HFFc6 (cell line): ENCODE measurements at regions not wholly inside any gene's neighbourhood (a gene's known extent, or its start where the extent isn't known, plus 50 kb on each side); places are given as distances from the start of the nearest gene placed in this dataset.

ENCODE experiments used
- DNase-seq: peaks from one replicate; pipeline ENCODE4 v3.0.0-alpha.2; 2018
- H3K27ac Mint-ChIP-seq: 2 replicates; pipeline ENCODE4 v1.8.0; 2020; ENCODE audit warnings: mild to moderate bottlenecking, mixed read lengths
- H3K27me3 Mint-ChIP-seq: 2 replicates; pipeline ENCODE4 v1.8.0; 2021; ENCODE audit warnings: mild to moderate bottlenecking, moderate library complexity, mixed read lengths; ENCODE audit not compliant: insufficient read depth
- H3K36me3 Mint-ChIP-seq: 2 replicates; pipeline ENCODE4 v1.8.0; 2021; ENCODE audit warnings: low read depth, mixed read lengths
- H3K4me1 Mint-ChIP-seq: 2 replicates; pipeline ENCODE4 v1.8.0; 2020; ENCODE audit warnings: low read depth, mixed read lengths
- H3K4me3 Mint-ChIP-seq: 2 replicates; pipeline ENCODE4 v1.8.0; 2020; ENCODE audit warnings: mild to moderate bottlenecking, moderate library complexity, mixed read lengths
- H3K9me3 Mint-ChIP-seq: 2 replicates; pipeline ENCODE4 v1.8.0; 2020; ENCODE audit warnings: mild to moderate bottlenecking, mixed read lengths
- TF ChIP-seq, protein P1 (sequence below): fragments of 200-600 bp; sonication (generic); IDR thresholded peaks from 2 replicates; pipeline ENCODE4 v1.5.0; 2021; ENCODE audit warnings: antibody characterized with exemption, mild to moderate bottlenecking

DNA sequence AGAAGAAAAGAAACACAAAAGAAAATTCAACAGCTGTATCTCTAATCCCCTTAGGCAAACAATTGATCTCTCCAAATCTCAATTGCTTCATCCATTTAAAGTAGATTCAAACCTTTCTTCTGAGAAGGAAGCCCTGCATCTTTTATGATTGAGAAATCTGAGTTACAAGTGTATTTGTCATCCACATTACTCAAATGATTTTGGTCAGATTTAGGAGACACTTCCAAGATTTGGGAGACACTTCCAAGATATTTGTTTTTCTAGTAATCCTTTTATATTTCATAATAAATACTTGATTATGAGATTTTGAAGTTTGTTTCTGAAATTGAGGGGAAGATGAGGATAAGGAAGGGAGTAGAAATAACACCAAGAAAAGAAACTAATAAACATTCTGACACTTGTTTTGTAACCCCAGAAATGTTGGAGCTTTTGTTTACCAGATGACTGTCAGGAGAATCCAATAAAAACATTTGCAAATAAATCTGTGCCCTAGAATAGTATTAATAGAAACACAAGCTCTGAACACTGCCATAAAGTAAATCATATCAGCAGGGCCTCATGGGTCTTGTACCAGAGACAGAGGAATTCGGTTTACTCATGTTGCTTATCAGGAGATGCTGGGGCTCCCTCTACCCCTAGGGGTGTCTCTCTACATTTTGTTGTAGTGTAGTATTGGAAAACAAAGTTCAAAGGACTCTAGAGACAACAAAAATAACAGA is 314.3 kb upstream of the NT5E start:
- no peaks in the 10 kb centered on the region; the same call in none of the 2 replicates for H3K27me3 Mint-ChIP-seq
- peaks cover 17% of the 10 kb centered on the region; the same call in 1 of the 2 replicates for H3K4me1 Mint-ChIP-seq
- H3K4me3 Mint-ChIP-seq: no peak overlapping the region; the same call in 1 of the 2 replicates
- H3K36me3 Mint-ChIP-seq: no peaks in the 10 kb centered on the region
- no peak overlapping the region for H3K27ac Mint-ChIP-seq
- no peak for DNase-seq
- TF ChIP-seq, protein P1, sequence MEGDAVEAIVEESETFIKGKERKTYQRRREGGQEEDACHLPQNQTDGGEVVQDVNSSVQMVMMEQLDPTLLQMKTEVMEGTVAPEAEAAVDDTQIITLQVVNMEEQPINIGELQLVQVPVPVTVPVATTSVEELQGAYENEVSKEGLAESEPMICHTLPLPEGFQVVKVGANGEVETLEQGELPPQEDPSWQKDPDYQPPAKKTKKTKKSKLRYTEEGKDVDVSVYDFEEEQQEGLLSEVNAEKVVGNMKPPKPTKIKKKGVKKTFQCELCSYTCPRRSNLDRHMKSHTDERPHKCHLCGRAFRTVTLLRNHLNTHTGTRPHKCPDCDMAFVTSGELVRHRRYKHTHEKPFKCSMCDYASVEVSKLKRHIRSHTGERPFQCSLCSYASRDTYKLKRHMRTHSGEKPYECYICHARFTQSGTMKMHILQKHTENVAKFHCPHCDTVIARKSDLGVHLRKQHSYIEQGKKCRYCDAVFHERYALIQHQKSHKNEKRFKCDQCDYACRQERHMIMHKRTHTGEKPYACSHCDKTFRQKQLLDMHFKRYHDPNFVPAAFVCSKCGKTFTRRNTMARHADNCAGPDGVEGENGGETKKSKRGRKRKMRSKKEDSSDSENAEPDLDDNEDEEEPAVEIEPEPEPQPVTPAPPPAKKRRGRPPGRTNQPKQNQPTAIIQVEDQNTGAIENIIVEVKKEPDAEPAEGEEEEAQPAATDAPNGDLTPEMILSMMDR: no peak
- no peaks in the 10 kb centered on the region for H3K9me3 Mint-ChIP-seq

DNA sequence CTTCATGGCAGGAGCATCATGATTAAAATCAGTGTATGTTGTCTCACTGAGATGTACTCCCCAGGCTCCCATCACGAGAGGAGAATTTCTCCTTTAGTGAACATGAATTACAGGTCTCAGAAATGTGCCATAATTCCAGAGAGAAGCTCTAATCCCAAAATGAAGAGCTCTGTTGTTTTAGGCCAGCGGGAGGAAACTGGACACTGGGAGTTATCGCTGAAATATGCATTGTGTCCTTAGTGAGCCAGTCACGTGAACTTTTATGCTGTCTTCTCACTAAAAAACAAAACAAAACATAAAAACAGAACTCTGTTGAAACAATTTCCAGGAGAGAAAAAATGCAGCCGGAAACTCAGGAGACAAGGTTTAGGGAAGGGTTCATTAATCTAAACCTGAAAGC is 315.7 kb upstream of the NT5E start:
- TF ChIP-seq, protein P1: no peak
- H3K4me3 Mint-ChIP-seq: no peak overlapping the region
- H3K36me3 Mint-ChIP-seq: no peaks in the 10 kb centered on the region
- no peak for DNase-seq
- no peaks in the 10 kb centered on the region; the same call in none of the 2 replicates for H3K27me3 Mint-ChIP-seq
- no peaks in the 10 kb centered on the region for H3K9me3 Mint-ChIP-seq
- H3K27ac Mint-ChIP-seq: no peak overlapping the region
- H3K4me1 Mint-ChIP-seq: peaks cover 17% of the 10 kb centered on the region; the same call in 1 of the 2 replicates

DNA sequence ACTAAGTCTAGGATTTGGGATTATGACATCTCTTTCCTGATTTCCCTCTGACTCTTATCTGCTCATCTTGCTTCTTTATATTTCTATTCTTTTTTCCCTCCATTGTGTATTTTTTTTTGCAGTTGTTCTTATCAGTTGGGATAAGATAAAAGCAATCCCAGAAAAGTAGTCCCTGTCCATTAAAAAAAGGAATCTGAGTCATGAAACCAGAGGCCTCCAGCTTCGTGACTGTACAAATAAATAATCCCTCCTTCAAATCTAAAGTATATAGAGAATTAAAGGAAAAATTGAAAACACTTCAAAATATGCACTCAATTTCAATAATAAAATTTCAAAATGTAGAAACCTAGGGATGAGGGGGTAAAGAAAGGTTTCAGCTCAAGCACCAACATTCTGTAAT is 317.8 kb upstream of the NT5E start:
- no peaks in the 10 kb centered on the region for H3K36me3 Mint-ChIP-seq
- no peak overlapping the region for H3K27ac Mint-ChIP-seq
- no peak overlapping the region for H3K4me3 Mint-ChIP-seq
- no peak for DNase-seq
- TF ChIP-seq, protein P1: no peak
- H3K9me3 Mint-ChIP-seq: no peaks in the 10 kb centered on the region
- peaks cover 3% of the 10 kb centered on the region; the same call in 1 of the 2 replicates for H3K27me3 Mint-ChIP-seq
- H3K4me1 Mint-ChIP-seq: peaks cover 19% of the 10 kb centered on the region

DNA sequence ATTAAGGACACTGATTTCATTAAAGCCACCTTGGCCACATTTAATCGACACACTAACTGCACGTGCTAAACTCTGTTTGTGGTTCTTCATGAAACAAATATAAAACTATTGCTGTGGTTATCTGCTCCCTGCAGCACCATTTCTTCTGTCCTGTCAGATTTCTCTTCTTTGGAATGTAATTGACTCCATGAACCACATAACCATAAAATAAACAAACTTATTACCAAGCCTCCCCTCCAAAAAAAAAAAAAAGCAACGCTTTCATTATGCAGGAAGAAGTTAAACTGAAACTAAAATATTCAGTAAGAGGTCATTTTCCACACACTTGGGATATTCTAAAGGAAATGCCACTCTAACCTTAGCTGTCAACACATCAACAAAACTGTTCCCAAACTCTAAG is 319.1 kb upstream of the NT5E start:
- Mint-ChIP-seq H3K27me3 (peaks cover 6% of the 10 kb centered on the region), H3K9me3 (no peaks in the 10 kb centered on the region), H3K4me1 (peaks cover 26% of the 10 kb centered on the region), H3K27ac (no peak overlapping the region), H3K4me3 (no peak overlapping the region; the same call in 1 of the 2 replicates), H3K36me3 (no peaks in the 10 kb centered on the region)
- TF ChIP-seq, protein P1: no peak
- no peak for DNase-seq

DNA sequence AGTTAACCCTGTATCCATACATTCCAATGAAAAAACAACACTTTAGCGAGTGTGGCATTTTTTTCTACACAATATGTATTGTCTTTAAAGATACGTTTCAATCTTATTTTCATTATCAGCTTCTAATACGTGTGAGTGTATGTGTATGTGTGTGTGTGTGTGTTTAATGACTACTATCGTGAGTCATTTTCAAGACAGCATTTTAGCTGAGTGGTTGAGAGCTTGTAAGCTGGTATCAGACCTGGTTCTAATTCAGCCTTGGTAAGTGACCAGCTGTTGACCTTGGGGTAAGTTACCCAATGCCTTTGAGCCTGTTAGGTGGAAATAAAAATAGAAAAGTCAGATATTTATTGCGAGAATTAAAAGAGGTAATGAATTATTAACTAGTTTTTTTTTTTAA is 320.0 kb upstream of the NT5E start:
- Mint-ChIP-seq H3K4me1 (peaks cover 18% of the 10 kb centered on the region), H3K27ac (no peak overlapping the region), H3K27me3 (peaks cover 6% of the 10 kb centered on the region), H3K9me3 (no peaks in the 10 kb centered on the region), H3K4me3 (no peak overlapping the region), H3K36me3 (no peaks in the 10 kb centered on the region)
- TF ChIP-seq, protein P1: no peak
- no peak for DNase-seq
